Activated T-cell treated with anti-CD3 and anti-CD28 coated beads for 48 hours (primary cell): ENCODE measurements at regions not wholly inside any gene's neighbourhood (a gene's known extent, or its start where the extent isn't known, plus 50 kb on each side); places are given as distances from the start of the nearest gene placed in this dataset.

Experiments used
- DNase-seq: peaks from one replicate; pipeline ENCODE4 v3.0.0-alpha.2; 2020; ENCODE audit warnings: low read depth

DNA sequence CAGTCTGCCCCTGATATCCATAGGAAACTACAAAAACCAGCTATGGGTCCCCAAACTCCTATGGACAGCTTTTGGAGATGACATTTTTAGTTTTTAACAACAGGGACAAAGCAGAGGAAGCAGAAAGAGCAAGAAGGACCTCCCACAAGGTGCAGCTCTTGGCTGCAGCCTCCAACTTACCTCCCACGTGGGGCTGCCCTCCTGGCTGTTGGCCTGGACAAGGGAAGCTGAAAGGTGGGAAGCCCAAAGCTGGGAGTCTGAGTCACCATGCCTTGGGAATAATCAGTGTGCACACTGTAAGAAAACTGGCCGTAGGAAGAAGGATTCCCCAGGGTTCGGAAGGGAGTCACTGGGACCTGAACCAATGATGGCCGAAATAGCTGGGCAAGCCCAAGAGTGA, 51.8 kb upstream of the PAX1 start:
- DNase-seq = no peak

DNA sequence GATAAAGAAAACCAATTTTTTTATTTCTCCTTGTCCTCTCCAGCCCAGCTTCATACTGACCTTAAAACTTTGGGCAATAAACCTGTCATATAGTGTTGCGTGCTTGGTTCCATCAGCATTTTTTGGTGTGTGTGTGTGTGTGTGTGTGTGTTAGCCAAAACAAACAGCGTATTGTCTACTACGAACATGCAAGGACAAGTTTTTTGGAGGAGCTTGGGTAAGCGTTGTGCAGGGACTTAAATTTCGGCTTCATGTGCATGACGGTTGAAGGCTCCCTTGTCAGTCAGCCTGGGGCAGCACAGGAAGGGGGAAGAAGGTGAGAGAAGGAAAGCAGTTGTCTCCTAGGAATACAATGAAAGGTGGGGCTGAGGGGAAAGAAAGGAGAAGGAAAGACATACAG, 62.0 kb upstream of the PAX1 start:
- no peak for DNase-seq

DNA sequence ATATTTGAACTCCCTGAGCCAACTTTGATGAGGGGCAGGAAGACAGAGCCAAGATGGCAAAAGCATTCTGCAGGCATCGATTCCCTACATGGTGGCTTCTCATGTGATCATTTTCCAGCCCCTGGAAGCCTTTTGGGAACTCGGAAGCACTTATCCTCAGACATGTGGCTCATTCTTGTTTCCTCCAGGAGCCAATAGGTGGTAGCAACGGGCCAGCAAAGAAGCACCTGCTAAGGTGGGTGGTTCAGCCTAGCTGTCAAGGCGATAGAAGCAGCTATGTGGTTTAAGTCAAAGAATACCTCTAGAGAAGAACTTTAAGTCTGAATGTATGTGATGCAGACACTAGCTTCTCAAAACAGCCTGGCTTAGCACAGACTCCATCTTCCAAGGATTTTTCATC, 64.9 kb upstream of the PAX1 start:
- no peak for DNase-seq

DNA sequence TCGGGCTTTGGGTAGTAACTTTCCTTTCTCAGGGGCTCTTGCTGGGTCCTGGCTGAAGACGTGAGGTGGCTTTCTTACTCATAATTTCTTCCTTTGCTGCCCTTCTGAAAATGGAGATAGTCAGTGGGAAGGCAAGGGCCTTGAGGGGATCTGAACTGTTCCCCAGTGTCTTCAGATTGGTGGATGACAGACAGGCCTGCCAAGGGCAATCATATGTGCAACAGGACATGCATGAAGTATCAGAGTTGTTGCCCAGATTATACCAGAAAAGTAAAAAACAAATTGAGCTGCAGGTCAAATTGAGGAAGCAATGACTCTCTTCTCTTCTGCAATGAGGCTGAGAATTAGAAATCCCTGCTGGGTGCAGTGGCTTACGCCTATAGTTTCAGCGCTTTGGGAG, 71.6 kb upstream of the PAX1 start:
- no peak for DNase-seq

DNA sequence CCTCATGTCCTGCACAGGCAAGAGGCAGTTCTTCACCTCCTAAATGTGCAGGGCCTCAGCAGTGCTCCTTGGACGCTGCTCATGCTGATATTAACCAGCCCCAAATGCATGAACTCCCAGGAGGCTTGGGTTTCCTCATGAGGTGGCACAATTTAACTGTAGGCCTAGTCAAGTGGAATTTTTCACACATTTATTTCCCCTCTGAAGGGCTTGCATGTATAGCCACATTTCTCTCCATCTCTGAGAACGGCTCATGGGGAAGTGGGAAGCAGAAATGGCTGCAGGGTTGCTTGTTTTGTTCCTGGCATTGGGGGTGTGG, 72.8 kb upstream of the PAX1 start:
- DNase-seq = no peak

DNA sequence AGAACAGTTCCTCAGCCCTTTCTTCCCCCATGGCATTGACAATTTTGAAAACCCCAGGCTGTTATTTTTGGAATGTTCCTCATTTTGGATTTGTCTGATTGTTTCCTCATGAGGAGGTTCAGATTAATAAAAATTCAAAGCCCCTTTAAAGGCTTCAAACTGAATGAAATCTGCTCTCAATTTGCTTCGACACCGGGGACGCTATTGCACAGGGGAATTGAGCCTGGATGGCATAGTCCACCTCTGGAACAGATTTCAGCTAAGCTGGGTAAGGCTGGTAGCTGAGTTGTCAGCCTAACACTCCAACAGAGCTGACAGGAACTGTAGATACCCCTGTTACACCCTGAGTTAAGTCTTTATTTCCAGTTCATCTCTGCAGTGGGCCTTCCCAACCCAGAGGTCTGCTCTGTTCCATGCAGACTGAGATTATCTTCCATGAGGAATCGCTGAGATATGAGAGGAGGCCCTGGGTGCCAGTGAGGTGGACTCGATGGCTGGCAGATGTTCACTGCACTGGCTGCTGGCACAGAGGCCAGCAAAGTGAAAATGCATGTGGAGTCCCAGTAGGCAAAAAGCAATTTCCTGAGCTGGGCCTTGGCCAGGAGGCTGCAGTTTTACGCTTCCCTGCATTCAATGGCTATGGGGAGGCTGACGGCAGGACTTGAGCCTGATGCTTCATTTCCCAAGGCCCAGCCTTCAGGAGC, 73.3 kb upstream of the PAX1 start:
- no peak for DNase-seq

DNA sequence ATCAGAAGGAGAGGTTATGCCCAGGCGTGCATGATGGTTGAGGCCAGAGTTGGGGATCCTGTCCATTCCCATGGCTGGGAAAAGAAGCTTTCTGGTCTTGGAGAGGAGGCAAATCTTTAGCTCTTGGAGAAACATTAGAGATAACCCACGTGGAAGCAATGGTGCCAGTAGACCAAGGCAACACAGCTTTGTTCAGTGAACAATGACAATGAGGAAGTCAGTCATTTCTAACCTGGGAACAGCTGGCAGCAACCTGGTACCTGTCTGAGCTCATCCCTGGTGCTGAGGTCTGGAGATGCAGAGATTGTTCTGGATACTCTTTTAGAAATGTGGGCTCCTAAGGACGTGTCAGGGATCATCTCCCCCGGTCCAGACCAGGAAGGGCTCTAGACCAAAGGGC, 76.7 kb upstream of the PAX1 start:
- no peak for DNase-seq

DNA sequence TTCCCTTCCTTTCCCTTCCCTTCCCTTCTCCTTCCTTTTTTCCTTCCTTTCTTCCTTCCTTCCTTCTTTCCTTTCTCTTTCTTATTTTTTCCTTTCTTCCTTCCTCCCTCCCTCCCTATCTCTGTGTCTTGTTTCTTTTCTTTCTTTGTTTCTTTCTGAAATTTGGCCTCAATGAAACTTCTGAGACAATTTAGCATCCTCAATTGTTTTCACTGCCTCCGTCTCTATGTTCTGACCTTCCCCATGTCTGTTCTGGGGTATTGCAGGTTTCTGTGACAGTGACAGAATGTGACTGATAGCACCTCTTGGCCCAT, 81.7 kb upstream of the PAX1 start:
- DNase-seq = no peak

DNA sequence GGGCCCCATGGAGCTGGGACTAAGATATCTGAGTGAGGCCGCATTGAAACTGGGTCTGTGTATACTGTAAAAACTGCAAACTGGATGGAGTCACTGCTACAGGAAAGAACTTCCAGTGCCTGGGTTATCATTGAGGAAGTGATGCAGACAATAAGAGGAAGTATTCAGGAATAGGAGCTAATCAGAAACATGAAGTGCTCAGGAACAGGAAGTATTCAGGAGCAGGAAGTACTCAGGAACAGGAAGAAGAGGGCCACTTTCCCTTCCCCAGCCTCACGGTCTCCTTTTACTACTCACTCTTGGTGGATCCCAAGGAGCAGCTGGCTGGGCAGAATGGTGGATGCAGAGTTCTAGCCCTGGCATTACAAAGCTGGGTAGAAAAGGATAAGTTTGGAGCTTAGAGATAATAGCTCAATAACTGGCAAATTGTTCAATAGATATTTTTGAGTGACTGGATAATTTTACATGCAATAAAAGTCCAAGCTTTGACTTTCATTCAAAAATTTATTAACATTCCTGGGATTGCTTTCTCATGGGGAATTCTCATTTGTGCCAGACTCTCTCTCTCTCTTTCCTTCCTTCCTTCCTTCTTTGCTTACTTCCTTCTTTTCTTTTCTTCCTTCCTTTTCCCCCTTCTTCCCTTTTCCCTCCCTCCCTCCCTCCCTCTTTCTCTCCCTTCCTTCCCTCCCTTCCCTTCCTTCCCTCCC, 82.2 kb upstream of the PAX1 start:
- DNase-seq = no peak

DNA sequence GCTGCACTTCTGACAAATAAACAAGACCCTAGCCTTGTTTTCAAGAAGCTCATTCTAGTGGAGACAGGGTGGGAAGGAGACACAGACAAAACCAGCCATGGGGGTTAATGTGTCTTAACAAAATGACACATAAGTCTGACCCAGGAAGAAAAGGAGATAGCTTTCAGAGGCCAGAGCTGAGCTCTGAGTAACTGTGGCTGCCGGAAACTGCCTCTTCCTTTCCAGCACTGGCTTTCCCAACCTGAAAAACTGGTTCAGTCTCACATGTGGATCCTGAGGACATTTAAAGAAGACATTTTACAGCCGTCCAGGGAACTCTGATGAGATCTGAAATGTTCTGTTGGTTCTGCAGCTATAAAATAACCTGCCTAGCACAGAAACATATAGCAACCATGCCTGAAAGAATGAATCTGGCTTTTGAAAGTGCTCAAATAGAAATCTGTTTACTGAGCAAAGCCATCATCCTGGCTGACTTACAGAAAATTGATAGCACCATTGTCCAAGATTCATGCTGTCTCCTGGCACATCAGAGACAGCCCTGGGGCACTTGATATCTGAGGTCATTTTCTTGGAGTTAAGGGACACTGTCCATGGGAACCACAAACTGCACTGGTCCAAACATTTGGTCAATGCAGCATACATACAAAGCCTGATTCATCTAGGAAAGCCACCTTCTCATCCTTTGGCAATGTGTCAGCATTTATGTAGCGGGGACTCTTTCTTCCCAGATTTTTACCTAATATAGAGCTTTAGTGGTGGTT, 83.2 kb upstream of the PAX1 start:
- no peak for DNase-seq

DNA sequence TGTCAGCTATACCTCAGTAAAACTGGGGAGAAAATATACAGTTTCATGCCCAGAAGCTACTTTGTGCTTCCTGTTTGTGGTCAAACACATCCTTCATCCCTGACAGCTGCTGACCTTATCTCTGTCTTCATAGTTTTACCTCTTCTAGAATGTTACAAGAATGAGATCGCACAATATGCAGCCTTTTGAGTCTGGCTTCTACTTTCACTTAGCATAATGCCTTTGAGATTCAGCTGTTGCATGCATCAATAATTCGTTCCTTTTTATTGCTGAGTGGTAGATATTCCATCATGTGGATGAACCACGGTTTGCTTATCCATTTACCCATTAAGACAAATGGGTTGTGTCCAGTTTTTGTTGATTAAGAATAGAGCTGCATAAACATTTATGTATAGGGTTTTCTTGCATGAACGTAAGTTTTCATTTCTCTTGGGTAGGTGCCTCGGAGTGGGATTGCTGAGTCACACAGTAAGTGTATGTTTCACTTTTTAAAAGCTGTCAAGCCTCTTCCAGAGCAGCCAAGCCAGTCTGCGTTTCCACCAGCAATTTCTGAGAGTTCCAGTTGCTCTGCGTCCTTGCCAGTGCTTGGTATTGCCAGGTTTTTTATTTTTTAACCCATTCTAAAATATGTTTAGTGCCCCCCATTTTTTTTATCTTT, 86.6 kb upstream of the PAX1 start:
- no peak for DNase-seq

DNA sequence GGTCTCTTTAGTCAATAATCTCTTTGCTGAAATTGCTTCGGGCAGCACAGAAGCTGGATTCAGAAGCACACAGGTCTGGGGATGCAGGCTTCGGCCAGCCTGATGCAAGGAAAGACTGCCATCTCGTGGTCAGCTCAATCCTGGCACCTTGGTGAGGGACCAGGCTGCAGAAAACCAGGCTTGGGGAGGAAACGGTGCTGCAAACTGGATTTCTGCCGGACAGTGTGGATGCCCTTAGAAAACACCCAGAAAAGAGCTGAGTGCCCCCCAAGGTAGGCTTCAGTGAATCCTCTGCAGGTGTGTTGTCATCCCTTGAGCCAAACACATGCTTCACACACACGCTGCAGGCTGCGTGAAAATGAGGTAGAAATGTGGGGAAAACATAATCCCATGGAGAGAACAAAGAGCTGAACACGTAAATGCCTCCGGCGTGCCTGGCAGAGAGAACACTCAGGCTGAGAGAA, 89.8 kb upstream of the PAX1 start:
- peak; percentile 37 for DNase-seq

DNA sequence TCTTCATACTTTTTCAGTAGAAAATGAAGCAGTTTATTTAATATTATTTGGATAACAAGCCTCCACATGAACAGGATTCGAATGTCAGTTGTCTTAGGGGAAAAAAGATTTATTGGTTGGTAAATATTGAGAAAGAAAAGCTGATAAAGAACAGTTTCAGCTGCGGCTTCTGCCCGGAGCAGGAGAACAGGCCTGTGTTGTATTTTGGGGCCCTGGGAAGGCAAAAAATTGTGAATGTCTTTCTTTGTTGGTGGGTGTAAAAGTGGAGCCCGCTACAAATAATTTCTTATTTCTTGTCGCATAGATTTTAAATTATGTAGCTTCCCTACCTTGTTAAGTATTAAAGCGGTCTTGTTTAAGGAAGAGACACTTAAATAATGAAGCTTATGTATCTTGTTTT, 90.5 kb upstream of the PAX1 start:
- DNase-seq = no peak

DNA sequence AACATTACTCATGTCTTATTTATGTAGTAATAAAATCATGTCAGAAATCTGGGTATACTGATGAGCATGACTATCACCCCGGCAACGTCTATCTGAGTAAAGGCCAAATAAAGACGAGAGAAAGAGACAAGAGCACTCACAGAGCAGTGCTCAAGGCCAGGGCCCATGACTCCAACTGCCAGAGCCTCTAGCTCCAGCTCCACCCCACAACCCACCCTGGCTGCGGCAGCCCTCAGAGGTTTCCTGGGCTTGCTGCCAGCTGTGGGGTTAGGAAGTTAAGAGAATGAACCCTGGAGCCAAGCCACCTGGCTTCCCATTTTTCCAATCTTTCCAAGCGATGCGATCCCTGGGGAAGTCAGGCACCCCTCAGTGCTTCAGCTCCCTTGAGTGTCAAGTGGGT, 92.0 kb upstream of the PAX1 start:
- DNase-seq = no peak

DNA sequence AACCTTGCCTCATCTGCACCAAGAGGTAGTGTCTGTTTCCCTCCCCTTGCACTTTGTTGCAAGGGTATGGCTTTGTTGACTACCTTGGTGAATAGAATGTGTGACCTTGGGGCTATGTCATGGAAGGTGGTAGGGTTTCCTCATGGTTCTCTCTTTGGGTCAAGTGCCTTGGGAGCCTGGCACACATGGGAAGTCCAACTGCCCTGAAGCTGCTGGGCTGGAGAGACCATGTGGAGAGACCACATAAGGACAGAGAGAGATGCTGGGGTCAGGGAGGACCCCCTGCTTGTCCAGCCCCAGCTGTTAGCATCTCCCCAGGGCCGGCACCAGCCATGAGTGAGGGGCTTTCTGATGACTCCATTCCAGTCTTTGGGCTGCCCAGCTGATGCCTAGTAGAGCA, 95.5 kb upstream of the PAX1 start:
- DNase-seq = no peak

DNA sequence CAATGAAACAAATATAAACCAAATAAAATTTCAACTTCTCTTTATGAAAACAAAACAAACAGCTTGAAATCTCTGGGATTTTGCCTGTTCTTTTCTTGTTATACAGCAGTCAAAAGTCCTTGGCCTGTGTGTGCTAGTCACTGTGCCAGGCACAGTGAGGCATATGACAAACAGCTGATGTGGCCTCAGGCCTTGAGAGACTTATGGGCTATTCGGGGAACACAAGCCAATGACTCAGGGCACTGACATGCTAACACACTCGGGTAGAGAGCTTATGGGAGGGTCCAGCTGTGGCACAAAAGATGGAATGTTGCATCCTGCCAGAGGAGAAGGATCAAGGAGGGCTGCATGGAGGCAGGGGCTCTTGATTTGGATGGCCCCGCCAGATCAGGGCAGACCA, 95.4 kb upstream of the NKX2-2 start:
- DNase-seq = no peak

DNA sequence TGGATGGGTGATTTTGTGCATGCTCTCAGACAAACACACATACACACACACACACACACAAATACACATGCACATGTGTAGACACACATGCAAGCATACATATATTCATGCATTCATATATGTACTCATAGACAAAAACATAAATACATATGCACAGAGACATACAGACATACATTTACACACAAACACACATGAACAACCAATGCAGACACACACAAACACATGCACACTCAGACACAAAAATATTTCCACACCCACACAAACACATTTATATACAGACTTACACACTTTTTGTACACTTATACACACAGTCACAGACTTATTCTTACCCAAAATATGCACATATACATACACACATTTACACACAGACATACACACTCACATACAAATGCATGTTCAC, 94.9 kb upstream of the NKX2-2 start:
- no peak for DNase-seq

DNA sequence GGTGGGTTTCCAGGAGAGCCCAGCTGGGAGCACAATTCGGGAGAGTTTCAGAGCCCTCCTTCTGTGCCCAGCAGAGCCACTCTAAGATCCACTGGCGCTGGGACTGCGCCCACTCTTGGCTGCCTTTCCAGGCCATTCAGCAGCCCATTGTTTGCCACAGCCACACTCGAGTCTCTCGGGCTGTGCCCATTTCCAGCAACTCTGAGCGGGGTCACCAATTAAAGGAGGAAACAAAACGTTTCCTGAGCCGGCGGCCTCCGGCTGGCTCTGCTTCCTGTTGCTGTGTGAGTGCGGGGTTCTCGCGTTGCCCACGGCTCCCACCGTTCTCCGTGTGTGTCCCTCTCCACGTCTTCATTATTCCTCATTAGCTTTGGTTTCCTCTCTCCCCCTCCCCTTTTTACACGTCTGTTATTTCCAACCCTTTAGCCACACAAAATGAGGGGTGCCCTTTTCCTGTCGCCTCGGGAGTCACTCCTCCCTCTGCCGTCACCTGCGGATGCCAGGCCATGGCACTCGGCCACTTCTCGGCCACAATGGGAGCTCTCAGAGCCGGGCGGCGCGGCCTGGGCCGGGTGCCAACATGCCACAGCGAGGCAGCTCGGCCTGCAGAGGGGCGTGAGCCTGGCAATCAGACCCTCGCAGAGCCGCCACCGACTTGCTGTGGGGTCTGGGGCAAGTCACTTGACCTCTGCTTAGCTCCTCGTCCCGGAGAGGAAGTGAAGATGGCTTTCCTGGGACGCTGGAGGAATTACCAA, 94.3 kb upstream of the NKX2-2 start:
- DNase-seq = no peak

DNA sequence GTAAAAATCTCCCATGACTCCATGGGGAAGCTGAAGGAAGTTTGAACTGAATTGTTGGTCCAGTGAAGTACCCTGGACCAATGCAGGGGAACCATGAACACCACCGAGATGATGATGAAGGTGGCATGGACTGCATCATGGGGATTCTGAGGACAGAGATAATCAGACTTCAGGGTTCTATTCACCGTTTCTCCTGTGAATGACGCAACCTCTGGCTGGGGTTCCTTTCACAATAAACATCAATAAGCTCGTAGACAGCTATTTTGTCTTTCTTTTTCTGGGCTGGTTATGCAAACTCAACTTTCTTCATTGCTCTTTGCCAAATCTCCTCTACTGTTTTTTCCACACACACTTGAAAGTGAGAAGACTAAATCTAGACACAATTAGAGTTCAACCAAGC, 87.9 kb upstream of the NKX2-2 start:
- no peak for DNase-seq

DNA sequence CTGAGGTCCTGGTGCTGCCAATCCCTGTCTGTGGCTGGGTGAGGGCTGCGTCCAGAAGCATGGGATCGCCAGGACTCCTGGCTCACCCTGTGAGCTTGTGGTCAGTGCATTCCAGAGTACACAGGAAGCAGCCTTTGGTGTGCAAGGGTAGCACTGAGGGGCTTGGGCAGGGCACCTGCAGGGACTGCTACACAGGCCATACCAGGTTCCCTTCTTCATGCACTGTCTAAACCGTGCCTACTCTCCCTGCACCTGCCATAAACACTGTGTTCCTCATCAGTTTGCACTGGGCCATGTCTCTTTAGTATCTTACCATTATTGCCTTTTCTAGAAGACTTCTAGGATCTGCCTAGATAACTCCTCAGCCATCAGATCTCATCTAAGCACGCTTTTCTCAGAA, 72.8 kb upstream of the NKX2-2 start:
- DNase-seq = no peak

DNA sequence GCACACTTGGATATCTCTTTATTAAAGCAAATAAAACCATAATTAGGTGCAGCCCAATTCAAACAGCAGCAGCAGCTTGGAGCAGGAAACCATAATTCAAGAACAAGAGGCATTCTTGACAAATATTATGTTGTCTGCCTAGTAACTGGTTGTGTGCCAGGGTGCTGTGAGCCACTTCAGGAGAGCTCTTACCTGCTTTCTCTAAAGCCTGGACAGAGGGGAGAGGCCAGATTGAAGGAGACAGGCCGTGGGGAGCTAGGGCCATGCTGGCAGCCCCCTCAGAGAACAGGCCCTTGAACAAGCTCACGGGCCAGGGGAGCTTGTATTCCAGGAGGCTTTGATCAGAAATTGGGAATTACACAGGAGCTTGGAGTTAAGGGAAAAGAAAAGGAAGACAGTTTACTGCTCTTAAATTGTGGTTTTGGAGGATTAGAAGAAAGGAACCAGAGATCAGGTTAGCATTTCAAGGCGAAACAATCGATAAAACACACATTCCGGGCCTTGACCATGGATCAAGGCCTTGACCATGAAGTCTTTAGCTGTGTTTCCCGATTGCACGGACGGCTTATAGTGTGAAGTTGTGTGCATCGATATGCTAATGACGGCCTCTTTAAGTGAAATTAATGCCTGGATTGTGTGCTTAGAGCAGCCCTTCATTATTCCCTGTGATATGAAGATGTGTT, 69.8 kb upstream of the NKX2-2 start:
- no peak for DNase-seq

DNA sequence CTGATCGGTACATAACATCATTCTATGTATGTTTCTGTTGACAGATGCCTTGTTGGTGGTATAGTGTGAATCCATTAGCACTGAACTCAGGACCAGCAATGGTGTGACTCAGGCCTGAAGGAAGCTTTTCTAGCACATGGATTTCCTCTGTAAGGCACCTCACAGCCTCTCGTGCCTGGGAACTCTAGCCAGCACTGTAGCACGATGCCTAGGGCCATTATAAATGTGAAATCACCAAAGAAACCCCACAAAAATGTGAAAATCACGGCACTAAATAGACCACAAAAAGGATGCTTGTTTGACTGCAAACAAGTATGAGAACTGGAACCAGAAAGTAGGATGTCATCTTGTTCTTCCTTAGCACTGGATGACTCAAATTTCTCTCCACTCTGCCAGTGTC, 63.7 kb upstream of the NKX2-2 start:
- no peak for DNase-seq
